ENCODE measurements at regions not wholly inside any gene's neighbourhood (a gene's known extent, or its start where the extent isn't known, plus 50 kb on each side); places are given as distances from the start of the nearest gene placed in this dataset.
"Not testable (repeated sequence)": the region's sequence is repeated elsewhere in the genome, so short reads cannot be mapped to it uniquely, and the experiment has no call there.

DNA sequence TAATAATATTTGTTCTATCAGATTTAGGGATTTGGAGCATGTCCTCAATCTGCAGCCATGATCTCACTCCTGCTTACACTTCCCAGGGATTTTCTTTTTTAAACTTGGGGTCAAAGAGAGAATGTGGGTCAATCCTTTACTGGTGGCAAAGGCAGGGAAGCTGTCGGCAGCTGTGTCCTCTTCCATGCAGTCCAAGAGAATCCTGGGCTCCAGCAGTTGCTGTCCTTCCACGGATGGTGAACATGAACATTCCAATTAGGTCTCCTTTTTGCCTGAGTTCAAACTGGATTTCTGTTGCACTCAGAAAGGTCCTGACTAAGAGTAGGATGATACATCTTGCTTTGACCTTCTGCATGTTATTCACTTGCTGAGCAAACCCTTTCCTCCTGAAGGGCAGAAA lies 73.9 kb downstream of the ARL6IP4 start:
- TF ChIP-seq, protein P1, sequence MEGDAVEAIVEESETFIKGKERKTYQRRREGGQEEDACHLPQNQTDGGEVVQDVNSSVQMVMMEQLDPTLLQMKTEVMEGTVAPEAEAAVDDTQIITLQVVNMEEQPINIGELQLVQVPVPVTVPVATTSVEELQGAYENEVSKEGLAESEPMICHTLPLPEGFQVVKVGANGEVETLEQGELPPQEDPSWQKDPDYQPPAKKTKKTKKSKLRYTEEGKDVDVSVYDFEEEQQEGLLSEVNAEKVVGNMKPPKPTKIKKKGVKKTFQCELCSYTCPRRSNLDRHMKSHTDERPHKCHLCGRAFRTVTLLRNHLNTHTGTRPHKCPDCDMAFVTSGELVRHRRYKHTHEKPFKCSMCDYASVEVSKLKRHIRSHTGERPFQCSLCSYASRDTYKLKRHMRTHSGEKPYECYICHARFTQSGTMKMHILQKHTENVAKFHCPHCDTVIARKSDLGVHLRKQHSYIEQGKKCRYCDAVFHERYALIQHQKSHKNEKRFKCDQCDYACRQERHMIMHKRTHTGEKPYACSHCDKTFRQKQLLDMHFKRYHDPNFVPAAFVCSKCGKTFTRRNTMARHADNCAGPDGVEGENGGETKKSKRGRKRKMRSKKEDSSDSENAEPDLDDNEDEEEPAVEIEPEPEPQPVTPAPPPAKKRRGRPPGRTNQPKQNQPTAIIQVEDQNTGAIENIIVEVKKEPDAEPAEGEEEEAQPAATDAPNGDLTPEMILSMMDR (IDR thresholded peaks at IDR 0.05; ENCODE audit: control insufficient read depth, extremely low read depth, insufficient read depth), result no peak
- no peak overlapping the region for H3K4me3 ChIP-seq (ENCODE audit: low read depth, low read length)
- DNase-seq (ENCODE audit: low read depth), result no peak

DNA sequence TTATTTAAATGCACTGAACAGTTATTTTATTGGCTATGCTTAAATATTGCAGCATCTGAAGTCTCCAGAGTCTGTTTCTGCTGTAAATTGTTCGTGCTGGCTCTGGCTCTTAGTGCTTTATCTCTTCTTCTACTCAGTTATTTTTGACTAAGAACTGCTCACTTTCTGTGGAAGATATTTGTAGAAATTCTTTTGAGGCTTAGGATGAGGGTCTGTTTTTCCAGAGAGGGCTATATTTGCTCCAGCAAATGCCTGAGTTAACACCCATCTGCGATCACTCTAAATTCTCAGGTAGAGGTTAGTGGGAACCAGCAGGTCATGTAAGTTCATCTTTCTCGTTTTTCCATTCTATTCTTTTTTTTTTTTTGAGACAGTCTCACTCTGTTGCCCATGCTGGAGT lies 71.1 kb downstream of the ARL6IP4 start:
- H3K4me3 ChIP-seq (ENCODE audit: low read depth, low read length), result no peak overlapping the region
- no peak for DNase-seq (ENCODE audit: low read depth)
- TF ChIP-seq, protein P1 (IDR thresholded peaks at IDR 0.05; ENCODE audit: control insufficient read depth, extremely low read depth, insufficient read depth), result no peak

DNA sequence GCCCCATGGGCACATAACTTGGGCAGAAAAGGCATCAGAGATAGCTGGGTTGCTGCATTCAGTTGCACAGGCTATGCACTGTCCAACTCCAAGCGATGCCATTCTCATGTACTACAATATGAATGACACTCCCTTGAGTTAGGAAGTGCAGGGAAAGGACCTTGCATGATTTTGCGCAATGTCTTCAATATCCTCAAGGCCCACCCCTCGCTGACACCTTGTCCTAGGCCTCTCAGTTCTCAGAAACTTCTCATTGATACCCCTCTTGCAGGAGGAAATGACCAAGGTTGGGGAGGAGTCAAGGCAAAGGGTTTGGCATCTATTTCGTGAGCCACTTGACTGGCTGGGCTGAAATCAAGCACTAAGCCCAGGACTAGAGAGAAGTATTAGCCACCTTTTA lies 70.4 kb downstream of the ARL6IP4 start:
- DNase-seq (ENCODE audit: low read depth), result no peak
- TF ChIP-seq, protein P1 (IDR thresholded peaks at IDR 0.05; ENCODE audit: control insufficient read depth, extremely low read depth, insufficient read depth), result no peak
- H3K4me3 ChIP-seq (ENCODE audit: low read depth, low read length), result no peak overlapping the region

DNA sequence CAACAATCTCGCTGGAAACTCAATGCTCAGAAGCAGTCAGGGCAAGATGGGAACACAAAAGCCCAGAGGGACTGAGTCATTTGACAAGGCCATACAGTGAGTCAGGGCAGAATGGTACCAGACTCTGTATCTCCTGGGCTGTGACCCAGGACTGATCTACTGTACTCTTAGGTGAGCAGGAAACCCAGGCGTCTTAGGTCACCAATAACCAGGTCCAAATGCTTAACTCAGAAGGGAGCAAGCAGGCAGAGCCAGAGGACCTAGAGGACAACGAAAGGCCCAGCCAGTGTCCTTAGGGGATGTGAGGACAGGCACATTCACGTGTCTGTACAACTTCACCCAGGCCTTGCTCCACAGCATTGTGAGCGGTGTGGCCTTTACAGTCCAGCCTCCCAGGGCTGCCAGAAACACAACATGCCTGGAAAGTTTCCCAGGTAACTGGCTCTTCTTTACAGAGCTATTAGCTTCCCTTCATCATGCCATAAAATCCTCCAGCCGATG lies 69.9 kb downstream of the ARL6IP4 start:
- peak; percentile 80 for DNase-seq (ENCODE audit: low read depth)
- TF ChIP-seq, protein P1 (IDR thresholded peaks at IDR 0.05; ENCODE audit: control insufficient read depth, extremely low read depth, insufficient read depth), result no peak
- no peak overlapping the region for H3K4me3 ChIP-seq (ENCODE audit: low read depth, low read length)

DNA sequence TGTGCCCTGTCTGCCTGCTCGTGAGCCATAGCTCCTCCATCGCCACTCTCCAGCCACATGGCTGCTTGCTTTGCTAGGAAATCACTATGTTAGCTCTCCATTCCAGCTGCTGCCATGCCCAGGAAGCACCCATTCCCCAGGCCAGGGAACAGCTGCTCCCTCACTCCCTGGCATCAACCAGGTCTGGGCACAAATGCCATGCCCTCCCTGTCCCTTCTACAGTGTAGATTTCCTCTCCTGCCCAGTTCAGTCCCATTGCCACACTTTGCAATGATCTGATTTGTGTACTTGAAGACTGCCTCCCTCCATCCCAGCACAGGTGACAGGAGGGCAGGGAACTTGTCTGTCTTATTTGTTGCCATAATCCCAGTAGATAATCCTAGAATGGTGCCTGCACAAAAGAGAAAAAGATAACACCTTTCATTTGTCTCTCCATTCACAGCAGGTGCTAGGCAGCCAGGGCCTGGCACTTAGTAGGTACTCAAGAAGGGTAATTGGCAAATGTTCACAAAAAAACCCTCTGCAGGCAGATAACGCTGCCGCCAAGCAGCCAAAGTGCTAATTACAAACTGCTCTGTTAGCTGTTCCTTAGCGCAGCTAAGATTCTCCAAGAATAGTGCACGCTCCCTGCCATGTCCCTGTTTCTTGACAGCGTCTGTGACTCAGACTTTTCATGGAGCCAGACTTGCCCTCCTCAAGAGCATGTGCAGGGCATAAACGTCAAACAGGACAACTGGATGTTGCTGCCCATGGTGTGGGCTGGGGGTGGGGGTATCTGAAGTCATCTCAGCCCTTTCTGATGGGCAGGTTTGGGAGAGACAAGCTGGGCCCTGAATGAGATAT lies 69.1 kb downstream of the ARL6IP4 start:
- no peak for DNase-seq (ENCODE audit: low read depth)
- H3K4me3 ChIP-seq (ENCODE audit: low read depth, low read length), result no peak overlapping the region
- TF ChIP-seq, protein P1 (IDR thresholded peaks at IDR 0.05; ENCODE audit: control insufficient read depth, extremely low read depth, insufficient read depth), result no peak

DNA sequence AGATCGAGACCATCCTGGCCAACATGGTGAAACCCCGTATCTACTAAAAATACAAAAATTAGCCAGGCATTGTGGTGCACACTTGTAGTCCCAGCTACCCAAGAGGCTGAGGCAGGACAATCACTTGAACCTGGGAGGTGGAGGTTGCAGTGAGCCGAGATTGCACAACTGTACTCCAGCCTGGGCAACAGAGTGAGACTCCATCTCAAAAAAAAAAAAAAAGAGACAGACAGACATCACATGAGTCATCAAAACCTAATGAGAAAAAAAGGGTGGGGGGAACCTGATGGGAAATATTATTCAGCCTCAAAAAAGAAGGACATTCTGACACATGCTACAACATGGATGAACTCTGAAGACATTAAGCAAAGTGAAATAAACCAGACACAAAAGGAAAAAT lies 67.4 kb downstream of the ARL6IP4 start:
- not testable (repeated sequence) for DNase-seq (ENCODE audit: low read depth); H3K4me3 ChIP-seq (ENCODE audit: low read depth, low read length)

DNA sequence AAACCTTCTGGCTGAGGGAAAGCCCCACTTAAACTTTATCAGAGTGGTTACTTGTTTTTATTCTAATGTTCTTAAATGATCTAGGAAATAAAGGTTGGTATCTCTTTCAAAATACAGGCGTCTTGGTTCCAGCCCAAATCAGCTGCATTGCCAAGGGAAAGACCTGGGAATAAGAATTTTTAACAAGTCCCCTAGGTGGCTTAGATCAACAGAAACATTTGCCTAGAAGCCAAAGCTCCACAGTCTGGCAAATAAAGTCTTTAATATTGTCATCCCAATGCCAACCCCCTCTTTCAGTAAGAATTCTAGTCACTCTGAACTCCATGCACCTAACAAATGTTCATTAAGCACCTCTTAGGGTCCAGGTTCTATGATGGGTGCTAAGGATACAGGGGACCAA lies 66.8 kb downstream of the ARL6IP4 start:
- TF ChIP-seq, protein P1 (IDR thresholded peaks at IDR 0.05; ENCODE audit: control insufficient read depth, extremely low read depth, insufficient read depth), result no peak
- peak; percentile 56 for DNase-seq (ENCODE audit: low read depth)
- no peak overlapping the region for H3K4me3 ChIP-seq (ENCODE audit: low read depth, low read length)

Data from LNCaP clone FGC (cell line).